ENCODE measurements at regions not wholly inside any gene's neighbourhood (a gene's known extent, or its start where the extent isn't known, plus 50 kb on each side); places are given as distances from the start of the nearest gene placed in this dataset.

GRCh38 chr1:34270181-34270580 lies 93.5 kb downstream of the C1orf94 start:
- no peak for DNase-seq (ENCODE audit: low read depth)

- DNase-seq (ENCODE audit: low read depth): no peak
These were observed 95.4 kb downstream of the C1orf94 start for GRCh38 chr1:34272152-34272551.

- no peak for DNase-seq (ENCODE audit: low read depth)
These were observed 98.4 kb downstream of the C1orf94 start for GRCh38 chr1:34275150-34275549.

GRCh38 chr1:34276606-34277005 lies 99.9 kb downstream of the C1orf94 start:
- no peak for DNase-seq (ENCODE audit: low read depth)

- no peak for DNase-seq (ENCODE audit: low read depth)
These were observed 100.4 kb downstream of the C1orf94 start for GRCh38 chr1:34277150-34277549.

- no peak for DNase-seq (ENCODE audit: low read depth)
These were observed 101.5 kb downstream of the C1orf94 start for GRCh38 chr1:34278211-34278610.

- no peak for DNase-seq (ENCODE audit: low read depth)
These were observed 103.3 kb downstream of the C1orf94 start for GRCh38 chr1:34279971-34280370.

GRCh38 chr1:34280509-34280908 lies 103.8 kb downstream of the C1orf94 start:
- DNase-seq (ENCODE audit: low read depth): no peak

GRCh38 chr1:34283142-34283541 lies 106.4 kb downstream of the C1orf94 start:
- DNase-seq (ENCODE audit: low read depth): no peak

GRCh38 chr1:34286511-34286910 lies 109.8 kb downstream of the C1orf94 start:
- DNase-seq (ENCODE audit: low read depth): no peak

GRCh38 chr1:34290831-34291230 lies 114.1 kb downstream of the C1orf94 start:
- no peak for DNase-seq (ENCODE audit: low read depth)

- no peak for DNase-seq (ENCODE audit: low read depth)
These were observed 115.8 kb downstream of the C1orf94 start for GRCh38 chr1:34292472-34292871.

- DNase-seq (ENCODE audit: low read depth): no peak
These were observed 119.4 kb downstream of the C1orf94 start for GRCh38 chr1:34296059-34296458.

- no peak for DNase-seq (ENCODE audit: low read depth)
These were observed 126.1 kb downstream of the C1orf94 start for GRCh38 chr1:34302798-34303197.

- DNase-seq (ENCODE audit: low read depth): no peak
These were observed 126.5 kb downstream of the C1orf94 start for GRCh38 chr1:34303218-34303617.

- DNase-seq (ENCODE audit: low read depth): no peak
These were observed 129.9 kb downstream of the C1orf94 start for GRCh38 chr1:34306568-34306967.

GRCh38 chr1:34312359-34312758 lies 135.7 kb downstream of the C1orf94 start:
- DNase-seq (ENCODE audit: low read depth): no peak

GRCh38 chr1:34315974-34316373 lies 139.3 kb downstream of the C1orf94 start:
- DNase-seq (ENCODE audit: low read depth): no peak

- no peak for DNase-seq (ENCODE audit: low read depth)
These were observed 140.1 kb downstream of the C1orf94 start for GRCh38 chr1:34316773-34317172.

- DNase-seq (ENCODE audit: low read depth): no peak
These were observed 142.5 kb downstream of the C1orf94 start for GRCh38 chr1:34319218-34319617.

- DNase-seq (ENCODE audit: low read depth): no peak
These were observed 143.5 kb downstream of the C1orf94 start for GRCh38 chr1:34320053-34320669.

- DNase-seq (ENCODE audit: low read depth): no peak
These were observed 146.3 kb downstream of the C1orf94 start for GRCh38 chr1:34322969-34323368.

- DNase-seq (ENCODE audit: low read depth): no peak
These were observed 148.3 kb downstream of the C1orf94 start for GRCh38 chr1:34324879-34325440.

- DNase-seq (ENCODE audit: low read depth): no peak
These were observed 151.6 kb downstream of the C1orf94 start for GRCh38 chr1:34328281-34328799.
